Upper lobe of left lung (tissue), 6 donors: ENCODE measurements at regions not wholly inside any gene's neighbourhood (a gene's known extent, or its start where the extent isn't known, plus 50 kb on each side); places are given as distances from the start of the nearest gene placed in this dataset.

Experiments
- ATAC-seq, 2 donors: fragments of 200-7000 bp; cut with Tn5 transposase; one replicate each; pipeline ENCODE4 v1.9.1; 2022; ENCODE audit warnings: mild to moderate bottlenecking in 2 of 2, moderate library complexity in 2 of 2; ENCODE audit not compliant: low FRiP score in 2 of 2
- DNase-seq, 2 donors: peaks; one replicate each; pipeline ENCODE4 v3.0.0-alpha.2; 2019 to 2020
- H3K27ac ChIP-seq, 4 donors: fragments of 200-600 bp; sonication (generic); one replicate each; pipeline ENCODE4 v1.5.1; 2016 to 2019
- H3K27me3 ChIP-seq, 4 donors: fragments of 200-600 bp; sonication (generic); one replicate each; pipeline ENCODE4 v1.5.1; 2017 to 2019
- H3K36me3 ChIP-seq, 4 donors: fragments of 200-600 bp; sonication (generic); one replicate each; pipeline ENCODE4 v1.5.1; 2016 to 2019
- H3K4me1 ChIP-seq, 4 donors: fragments of 200-600 bp; sonication (generic); one replicate each; pipeline ENCODE4 v1.5.1; 2018 to 2019
- H3K4me3 ChIP-seq, 4 donors: fragments of 200-600 bp; sonication (generic); one replicate each; pipeline ENCODE4 v1.5.1; 2017 to 2019; ENCODE audit warnings: mild to moderate bottlenecking in 2 of 4, moderate library complexity in 1 of 4
- H3K9me3 ChIP-seq, 4 donors: fragments of 200-600 bp; sonication (generic); one replicate each; pipeline ENCODE4 v1.5.1; 2018 to 2019
- CTCF ChIP-seq, 6 experiments: fragments of 450-650 bp in 4 of 6; fragments of 200-600 bp in 2 of 6; sonication (generic) in 2 of 6; IDR thresholded peaks; one replicate each; pipeline ENCODE4 v1.5.1; 2016 to 2019; ENCODE audit warnings: antibody characterized with exemption in 6 of 6
- EP300 ChIP-seq, 4 donors: sonication (generic); formaldehyde crosslinking; IDR thresholded peaks; one replicate each; pipeline ENCODE4 v1.5.1; 2017; ENCODE audit warnings: antibody characterized with exemption in 4 of 4, control low read depth in 2 of 4
- POLR2A ChIP-seq, 4 donors: fragments of 450-650 bp; IDR thresholded peaks; one replicate each; pipeline ENCODE4 v1.5.1; 2016 to 2017; ENCODE audit warnings: antibody characterized with exemption in 4 of 4, mild to moderate bottlenecking in 2 of 4
- POLR2AphosphoS5 ChIP-seq, 2 donors: sonication (generic); formaldehyde crosslinking; IDR thresholded peaks; one replicate each; pipeline ENCODE4 v1.5.1; 2017; ENCODE audit warnings: antibody characterized with exemption in 2 of 2
- WGBS, 2 donors: methylation state at CpG; one replicate each; pipeline ENCODE4 v1.1.5; 2017 to 2018; 5-methylcytosine and 5-hydroxymethylcytosine counted together
- donor health status: DM: no; HTN: no; CAD: no; lungs with moderate emphysema.
- donor health status: DM: no; HTN: yes; CAD: no; lungs with severe emphysema.

GRCh38 chr2:174654419-174654941, 56.9 kb upstream of the WIPF1 start:
- no peaks in the 10 kb centered on the region for H3K27me3 ChIP-seq
- no peak overlapping the region for H3K4me3 ChIP-seq
- TF ChIP-seq POLR2A (IDR thresholded peaks at IDR 0.05), result no peak
- no peak for TF ChIP-seq EP300 (IDR thresholded peaks at IDR 0.05)
- no peak for TF ChIP-seq CTCF (IDR thresholded peaks at IDR 0.05)
- TF ChIP-seq POLR2AphosphoS5 (IDR thresholded peaks at IDR 0.05), result no peak
- no peaks in the 10 kb centered on the region for H3K36me3 ChIP-seq
- ATAC-seq (no peak), DNase-seq (no peak)
- H3K4me1 ChIP-seq, result no peaks in the 10 kb centered on the region
- no peak overlapping the region for H3K27ac ChIP-seq
- 97 to 99% methylated on average over 4 of the region's 4 CpGs for WGBS, 2 donors
- peaks cover 0 to 6% (median 2%) of the 10 kb centered on the region in 4 donors for H3K9me3 ChIP-seq

GRCh38 chr2:174648896-174649295, 51.3 kb upstream of the WIPF1 start:
- DNase-seq (no peak), ATAC-seq (no peak)
- Histone ChIP-seq H3K36me3 (no peaks in the 10 kb centered on the region), H3K4me1 (no peaks in the 10 kb centered on the region), H3K27ac (no peak overlapping the region), H3K4me3 (no peak overlapping the region), H3K27me3 (no peaks in the 10 kb centered on the region), H3K9me3 (peaks cover 0 to 9% (median 4%) of the 10 kb centered on the region in 4 donors)
- TF ChIP-seq CTCF (IDR thresholded peaks at IDR 0.05), result no peak
- no peak for TF ChIP-seq POLR2AphosphoS5 (IDR thresholded peaks at IDR 0.05)
- no peak for TF ChIP-seq POLR2A (IDR thresholded peaks at IDR 0.05)
- no peak for TF ChIP-seq EP300 (IDR thresholded peaks at IDR 0.05)
- 93 to 95% methylated on average over 4 of the region's 4 CpGs for WGBS, 2 donors
